Liver (tissue), 8 donors: ENCODE measurements at regions not wholly inside any gene's neighbourhood (a gene's known extent, or its start where the extent isn't known, plus 50 kb on each side); places are given as distances from the start of the nearest gene placed in this dataset.

Source experiments
- DNase-seq: peaks from one replicate; pipeline ENCODE4 v3.0.0-alpha.2; 2017; ENCODE audit warnings: low spot score
- H3K27ac ChIP-seq, 2 donors: one replicate each; pipeline ENCODE4 v1.7.0; 2013; ENCODE audit warnings: inconsistent platforms in 2 of 2, low read length in 2 of 2, control low read depth in 1 of 2, low read depth in 1 of 2, mild to moderate bottlenecking in 1 of 2
- H3K27me3 ChIP-seq, 4 donors: one replicate each; pipeline versions ENCODE4 v1.6.1 to v1.7.0; 2013; ENCODE audit warnings: low read length in 3 of 4, inconsistent platforms in 1 of 4, mild to moderate bottlenecking in 1 of 4, moderate library complexity in 1 of 4; ENCODE audit not compliant: control insufficient read depth in 4 of 4, insufficient read depth in 4 of 4
- H3K36me3 ChIP-seq, 4 donors: one replicate each; pipeline versions ENCODE4 v1.6.1 to v1.7.0; 2013; ENCODE audit warnings: low read length in 3 of 4, mild to moderate bottlenecking in 3 of 4, low read depth in 1 of 4, moderate library complexity in 1 of 4; ENCODE audit not compliant: control insufficient read depth in 4 of 4, insufficient read depth in 3 of 4
- H3K4me1 ChIP-seq, 4 donors: one replicate each; pipeline versions ENCODE4 v1.6.1 to v1.7.0; 2013; ENCODE audit warnings: low read length in 3 of 4, mild to moderate bottlenecking in 3 of 4, moderate library complexity in 1 of 4; ENCODE audit not compliant: control insufficient read depth in 4 of 4, insufficient read depth in 4 of 4
- H3K4me3 ChIP-seq, 3 donors: one replicate each; pipeline versions ENCODE4 v1.6.1 to v1.7.0; 2013; ENCODE audit warnings: low read length in 3 of 3, control low read depth in 1 of 3, low read depth in 1 of 3, mild to moderate bottlenecking in 1 of 3
- H3K9ac ChIP-seq, 2 donors: one replicate each; pipeline ENCODE4 v1.7.0; 2013; ENCODE audit warnings: low read length in 2 of 2, mild to moderate bottlenecking in 2 of 2, moderate library complexity in 2 of 2, control low read depth in 1 of 2, low read depth in 1 of 2
- H3K9me3 ChIP-seq, 4 donors: one replicate each; pipeline versions ENCODE4 v1.6.1 to v1.7.0; 2013; ENCODE audit warnings: low read length in 3 of 4; ENCODE audit not compliant: control insufficient read depth in 4 of 4
- ATF3 ChIP-seq: IDR thresholded peaks from 2 replicates; pipeline ENCODE4 v1.6.1; 2016; ENCODE audit warnings: antibody characterized with exemption
- CTCF ChIP-seq: fragments of 150-350 bp; IDR thresholded peaks from 2 replicates; pipeline ENCODE4 v1.5.1; 2017; ENCODE audit warnings: improper control_type of control experiment, low read depth, low read length; ENCODE audit not compliant: missing input control
- EGR1 ChIP-seq, 2 donors: IDR thresholded peaks; 2 replicates each; pipeline ENCODE4 v1.6.1; 2016 to 2018; ENCODE audit warnings: antibody characterized with exemption in 2 of 2, low read depth in 2 of 2
- FOXA1 ChIP-seq: IDR thresholded peaks from 2 replicates; pipeline ENCODE4 v1.6.1; 2016; ENCODE audit warnings: antibody characterized with exemption
- FOXA2 ChIP-seq: IDR thresholded peaks from 2 replicates; pipeline ENCODE4 v1.6.1; 2016; ENCODE audit warnings: antibody characterized with exemption
- GABPA ChIP-seq, 2 donors: IDR thresholded peaks in 1 of 2; conservative IDR thresholded peaks in 1 of 2; 2 replicates each; pipeline ENCODE4 v1.6.1; 2016; ENCODE audit warnings: antibody characterized with exemption in 2 of 2, mild to moderate bottlenecking in 1 of 2, moderate library complexity in 1 of 2
- HNF4A ChIP-seq, 2 donors: conservative IDR thresholded peaks; 2 replicates each; pipeline ENCODE4 v1.6.1; 2016; ENCODE audit warnings: antibody characterized with exemption in 2 of 2, mild to moderate bottlenecking in 2 of 2
- HNF4G ChIP-seq: IDR thresholded peaks from 2 replicates; pipeline ENCODE4 v1.6.1; 2016; ENCODE audit warnings: antibody characterized with exemption
- JUND ChIP-seq, 2 donors: IDR thresholded peaks; 2 replicates each; pipeline ENCODE4 v1.6.1; 2016; ENCODE audit warnings: antibody characterized with exemption in 2 of 2
- MAX ChIP-seq: IDR thresholded peaks from 2 replicates; pipeline ENCODE4 v1.6.1; 2016; ENCODE audit warnings: antibody characterized with exemption
- NR2F2 ChIP-seq: IDR thresholded peaks from 2 replicates; pipeline ENCODE4 v1.6.1; 2016; ENCODE audit warnings: antibody characterized with exemption
- RAD21 ChIP-seq, 2 donors: IDR thresholded peaks; 2 replicates each; pipeline ENCODE4 v1.6.1; 2016; ENCODE audit warnings: antibody characterized with exemption in 2 of 2, mild to moderate bottlenecking in 2 of 2
- REST ChIP-seq: IDR thresholded peaks from 2 replicates; pipeline ENCODE4 v1.6.1; 2016; ENCODE audit warnings: antibody characterized with exemption, mild to moderate bottlenecking
- RXRA ChIP-seq, 2 donors: IDR thresholded peaks; 2 replicates each; pipeline ENCODE4 v1.6.1; 2017 to 2018; ENCODE audit warnings: antibody characterized with exemption in 2 of 2, mild to moderate bottlenecking in 1 of 2
- SP1 ChIP-seq: IDR thresholded peaks from 2 replicates; pipeline ENCODE4 v1.6.1; 2018; ENCODE audit warnings: antibody characterized with exemption, mild to moderate bottlenecking
- TAF1 ChIP-seq: conservative IDR thresholded peaks from 2 replicates; pipeline ENCODE4 v1.6.1; 2016; ENCODE audit warnings: antibody characterized with exemption, mild to moderate bottlenecking
- YY1 ChIP-seq: IDR thresholded peaks from 2 replicates; pipeline ENCODE4 v1.6.1; 2016; ENCODE audit warnings: antibody characterized with exemption, mild to moderate bottlenecking
- ZBTB33 ChIP-seq: IDR thresholded peaks from 2 replicates; pipeline ENCODE4 v1.6.1; 2016; ENCODE audit warnings: antibody characterized with exemption
- WGBS: extraction: QIAGEN DNeasy Blood & Tissue Kit; methylation state at CpG from one replicate; pipeline ENCODE4 v1.1.7; 2013; 5-methylcytosine and 5-hydroxymethylcytosine counted together
- donor health status: healthy.
- donor health status: healthy.
- donor health status: healthy.
- donor health status: healthy.
- donor health status: healthy.

GRCh38 chr6:98548301-98548700, 286.1 kb upstream of the POU3F2 start:
- no peak for TF ChIP-seq HNF4A (conservative IDR thresholded peaks at IDR 0.05)
- no peak for TF ChIP-seq RAD21 (IDR thresholded peaks at IDR 0.05)
- no peak for TF ChIP-seq FOXA2
- TF ChIP-seq ATF3, result no peak
- TF ChIP-seq YY1, result no peak
- no peak for TF ChIP-seq HNF4G
- TF ChIP-seq RXRA (IDR thresholded peaks at IDR 0.05), result no peak
- no peak for TF ChIP-seq TAF1
- no peak for TF ChIP-seq EGR1 (IDR thresholded peaks at IDR 0.05; ENCODE audit: low read depth in 2 of 2)
- TF ChIP-seq SP1, result no peak
- TF ChIP-seq ZBTB33, result no peak
- TF ChIP-seq NR2F2, result no peak
- TF ChIP-seq JUND (IDR thresholded peaks at IDR 0.05), result no peak
- no peak for TF ChIP-seq FOXA1
- TF ChIP-seq CTCF, result no peak
- Histone ChIP-seq H3K9ac (no peak overlapping the region), H3K9me3 (no peaks in the 10 kb centered on the region), H3K27ac (no peak overlapping the region), H3K4me3 (no peak overlapping the region), H3K27me3 (peaks cover 0 to 4% (median 0%) of the 10 kb centered on the region in 4 donors), H3K36me3 (no peaks in the 10 kb centered on the region), H3K4me1 (no peaks in the 10 kb centered on the region)
- WGBS, result 58% methylated on average over 1 of the region's 1 CpG
- no peak for DNase-seq

GRCh38 chr6:98560418-98560817, 274.0 kb upstream of the POU3F2 start:
- peaks cover 0 to 2% (median 0%) of the 10 kb centered on the region in 4 donors for H3K9me3 ChIP-seq
- no peaks in the 10 kb centered on the region for H3K36me3 ChIP-seq
- H3K9ac ChIP-seq, result no peak overlapping the region
- no peaks in the 10 kb centered on the region for H3K4me1 ChIP-seq
- H3K27me3 ChIP-seq, result no peaks in the 10 kb centered on the region
- WGBS, result 58% methylated on average over 2 of the region's 2 CpGs
- H3K4me3 ChIP-seq, result no peak overlapping the region
- H3K27ac ChIP-seq, result no peak overlapping the region
- no peak for DNase-seq
- TF ChIP-seq ATF3 (no peak), RAD21 (IDR thresholded peaks at IDR 0.05) (no peak), HNF4A (conservative IDR thresholded peaks at IDR 0.05) (no peak), MAX (no peak), TAF1 (no peak), YY1 (no peak), EGR1 (IDR thresholded peaks at IDR 0.05; ENCODE audit: low read depth in 2 of 2) (no peak), CTCF (no peak), FOXA1 (no peak), JUND (IDR thresholded peaks at IDR 0.05) (no peak), NR2F2 (no peak), FOXA2 (no peak), ZBTB33 (no peak), REST (no peak), GABPA (IDR thresholded peaks at IDR 0.05 in 1 of 2, conservative IDR thresholded peaks at IDR 0.05 in 1 of 2) (no peak), RXRA (IDR thresholded peaks at IDR 0.05) (no peak), SP1 (no peak), HNF4G (no peak)
